ENCODE measurements at regions not wholly inside any gene's neighbourhood (a gene's known extent, or its start where the extent isn't known, plus 50 kb on each side); places are given as distances from the start of the nearest gene placed in this dataset.

- Histone ChIP-seq H3K9me3 (no peaks in the 10 kb centered on the region), H4K20me1 (ENCODE audit: insufficient read depth) (no peaks in the 10 kb centered on the region), H3F3A (replicated peaks; ENCODE audit: insufficient read depth) (peaks cover 32% of the 10 kb centered on the region), H3K4me1 (ENCODE audit: control insufficient read depth in 1 of 2, insufficient read depth in 2 of 2, low read depth in 1 of 2, low read length in 1 of 2) (peaks cover 8 to 12% of the 10 kb centered on the region in 2 experiments; a peak in 3 of 4 replicates), H3K9ac (no peak overlapping the region), H3K9me2 (no peaks in the 10 kb centered on the region), H3K4me2 (no peak overlapping the region), H3K27me3 (ENCODE audit: insufficient read depth) (no peaks in the 10 kb centered on the region), H2AFZ (ENCODE audit: low read depth) (no peak overlapping the region), H3K27ac (ENCODE audit: low read depth in 2 of 2, low read length in 1 of 2) (no peak overlapping the region), H3K4me3 (ENCODE audit: low read depth in 2 of 2, low read length in 1 of 2) (no peak overlapping the region), H3K36me3 (replicated peaks in 1 of 2; ENCODE audit: control insufficient read depth in 1 of 2, insufficient read depth in 2 of 2, low read length in 1 of 2) (no peaks in the 10 kb centered on the region), H3K79me2 (ENCODE audit: insufficient read depth) (no peaks in the 10 kb centered on the region)
- CTCF ChIA-PET: interaction anchor here (1.0 to 1.8 kb wide), 3 partner anchors 9 to 74 kb away, joined by 3 to 6 read pairs (median 3); no protein-coding TSS in a partner anchor
- POLR2A ChIA-PET: no interaction called here
- 94% methylated on average over 6 of the region's 6 CpGs for whole genome bisulfite sequencing (ENCODE audit: low lambda C conversion rate)
- no peak for TF ChIP-seq CHD2 (IDR thresholded peaks at IDR 0.05; ENCODE audit: low read length, partially characterized antibody)
- no peak for TF ChIP-seq RAD21 (IDR thresholded peaks at IDR 0.05; ENCODE audit: low read length)
- no peak for TF ChIP-seq TCF12 (IDR thresholded peaks at IDR 0.05)
- TF ChIP-seq RCOR1 (IDR thresholded peaks at IDR 0.05; ENCODE audit: low read length): no peak
- no peak for DNase-seq
These were observed 257.4 kb upstream of the IL12A start for GRCh38 chr3:159731254-159731653.

GRCh38 chr3:159732172-159733111, 256.2 kb upstream of the IL12A start:
- H3K9ac ChIP-seq: peak overlapping the region; percentile 47; the same call in 1 of the 2 replicates
- CTCF ChIA-PET: interaction anchor here (0.8 to 1.8 kb wide), 2 partner anchors 24 to 72 kb away, joined by 3 read pairs; no protein-coding TSS in a partner anchor
- no peak for DNase-seq

More at GRCh38 chr3:159732172-159733111, 256.2 kb upstream of the IL12A start:
- 51% methylated on average over 6 of the region's 6 CpGs for WGBS (ENCODE audit: low lambda C conversion rate)
- Histone ChIP-seq H3K9me2 (no peaks in the 10 kb centered on the region), H3K27ac (ENCODE audit: low read depth in 2 of 2, low read length in 1 of 2) (peak overlapping the region; percentile 73 to 79; a peak in 3 of 4 replicates), H3K36me3 (replicated peaks in 1 of 2; ENCODE audit: control insufficient read depth in 1 of 2, insufficient read depth in 2 of 2, low read length in 1 of 2) (no peaks in the 10 kb centered on the region), H4K20me1 (ENCODE audit: insufficient read depth) (no peaks in the 10 kb centered on the region), H2AFZ (ENCODE audit: low read depth) (peak overlapping the region; percentile 75), H3K4me1 (ENCODE audit: control insufficient read depth in 1 of 2, insufficient read depth in 2 of 2, low read depth in 1 of 2, low read length in 1 of 2) (peaks cover 8 to 12% of the 10 kb centered on the region in 2 experiments; a peak in 3 of 4 replicates), H3K4me3 (ENCODE audit: low read depth in 2 of 2, low read length in 1 of 2) (peak overlapping the region; percentile 49 to 52; a peak in 3 of 4 replicates), H3F3A (replicated peaks; ENCODE audit: insufficient read depth) (peaks cover 32% of the 10 kb centered on the region), H3K4me2 (peak overlapping the region; percentile 60), H3K9me3 (no peaks in the 10 kb centered on the region), H3K79me2 (ENCODE audit: insufficient read depth) (no peaks in the 10 kb centered on the region), H3K27me3 (ENCODE audit: insufficient read depth) (no peaks in the 10 kb centered on the region)
- POLR2A ChIA-PET: interaction anchor here (0.6 kb wide), 1 partner anchor 29 kb away, joined by 3 read pairs; no protein-coding TSS in a partner anchor
- TF ChIP-seq POLR2AphosphoS5 (IDR thresholded peaks at IDR 0.05; ENCODE audit: low read depth, low read length) (peak; percentile 12; the same call in 1 of the 2 replicates), FOXM1 (IDR thresholded peaks at IDR 0.05; ENCODE audit: low read depth) (no peak), CTCF (IDR thresholded peaks at IDR 0.05) (0 out of 2 replicates have a peak, but pooled peaks have one; percentile 6)
